A549 (cell line): ENCODE measurements at regions not wholly inside any gene's neighbourhood (a gene's known extent, or its start where the extent isn't known, plus 50 kb on each side); places are given as distances from the start of the nearest gene placed in this dataset.

Experiments
- ATAC-seq, 2 experiments: fragments of 200-7000 bp in 1 of 2; fragments of >200 bp in 1 of 2; cut with Nextera tagmentation in 1 of 2; cut with Tn5 transposase in 1 of 2; 3 replicates each; pipeline versions ENCODE4 v1.8.0 to v1.9.1; 2018 to 2020; ENCODE audit warnings: mild to moderate bottlenecking in 1 of 2, moderate library complexity in 1 of 2
- CTCF ChIA-PET: fragments of 300-600 bp; sonication (Branson Sonifier 250); formaldehyde crosslinking; extraction: SDS; loops from one replicate; lab custom pipeline; 2021; ENCODE audit warnings: antibody characterized with exemption, inconsistent platforms; lab: Yijun Ruan, JAX
- POLR2A ChIA-PET: fragments of 350-600 bp; formaldehyde crosslinking; extraction: SDS; loops from one replicate; lab custom pipeline; 2021; ENCODE audit warnings: antibody characterized with exemption, inconsistent platforms; lab: Yijun Ruan, JAX
- DNase-seq, 2 experiments: peaks; one replicate each; pipeline versions ENCODE4 v3.0.0 to v3.0.0-alpha.2; 2011 to 2016; ENCODE audit warnings: low read depth in 1 of 2, low spot score in 1 of 2
- FAIRE-seq: peaks from 2 replicates; lab custom pipeline; 2011; peaks lifted over from hg19 to GRCh38; lab: Jason Lieb, UNC
- H3K27ac ChIP-seq, 2 experiments: fragments of >200 bp; sonication (Bioruptor Twin); formaldehyde crosslinking; 3 replicates each; pipeline ENCODE4 v1.5.1; 2016 to 2017
- H3K4me1 ChIP-seq: fragments of >200 bp; sonication (Bioruptor Twin); formaldehyde crosslinking; 3 replicates; pipeline ENCODE4 v1.6.1; 2016
- H3K4me2 ChIP-seq: fragments of >200 bp; sonication (Bioruptor Twin); formaldehyde crosslinking; 3 replicates; pipeline ENCODE4 v1.6.1; 2016
- H3K4me3 ChIP-seq: fragments of >200 bp; sonication (Bioruptor Twin); formaldehyde crosslinking; 3 replicates; pipeline ENCODE4 v1.5.1; 2016
- H3K9me3 ChIP-seq: fragments of >200 bp; sonication (Bioruptor Twin); formaldehyde crosslinking; 3 replicates; pipeline ENCODE4 v1.6.1; 2016
- CBX2 ChIP-seq: fragments of 200-600 bp; sonication (generic); IDR thresholded peaks from 2 replicates; pipeline ENCODE4 v1.6.1; 2016; ENCODE audit warnings: low read depth, mild to moderate bottlenecking, borderline replicate concordance
- CBX8 ChIP-seq: fragments of 200-600 bp; sonication (generic); IDR thresholded peaks from 2 replicates; pipeline ENCODE4 v1.6.1; 2016
- CEBPB ChIP-seq, 2 experiments: fragments of >200 bp in 1 of 2; sonication (Bioruptor Twin) in 1 of 2; formaldehyde crosslinking in 1 of 2; IDR thresholded peaks; 2 replicates each; pipeline ENCODE4 v1.6.1; 2012 to 2016
- CHD2 ChIP-seq: fragments of 150-350 bp; IDR thresholded peaks from 2 replicates; pipeline ENCODE4 v1.6.1; 2014; ENCODE audit warnings: low read length; ENCODE audit not compliant: partially characterized antibody
- E2F6 ChIP-seq: IDR thresholded peaks from 2 replicates; pipeline ENCODE4 v1.6.1; 2012; ENCODE audit warnings: low read depth, borderline replicate concordance
- EHMT2 ChIP-seq: fragments of 200-600 bp; sonication (generic); IDR thresholded peaks from 2 replicates; pipeline ENCODE4 v1.6.1; 2016; ENCODE audit warnings: antibody characterized with exemption, low read depth, mild to moderate bottlenecking, moderate library complexity
- GATA3 ChIP-seq: IDR thresholded peaks from 2 replicates; pipeline ENCODE4 v1.6.1; 2012; ENCODE audit warnings: borderline replicate concordance
- HEYL ChIP-seq: fragments of 250-450 bp; sonication (Bioruptor Pico); IDR thresholded peaks from 2 replicates; pipeline ENCODE4 v1.8.0; 2021; ENCODE audit warnings: mild to moderate bottlenecking, moderate library complexity
- HOXB13 ChIP-seq: fragments of 250-450 bp; sonication (Bioruptor Pico); IDR thresholded peaks from 2 replicates; pipeline ENCODE4 v1.5.0; 2020; ENCODE audit warnings: low read depth, mild to moderate bottlenecking, moderate library complexity
- HOXB5 ChIP-seq: fragments of 250-450 bp; sonication (Bioruptor Pico); IDR thresholded peaks from 2 replicates; pipeline ENCODE4 v1.5.0; 2020; ENCODE audit warnings: mild to moderate bottlenecking, moderate library complexity
- JUN ChIP-seq, 2 experiments: fragments of >200 bp; sonication (Bioruptor Twin); formaldehyde crosslinking; IDR thresholded peaks; 2 replicates in 1 of 2; 3 replicates in 1 of 2; pipeline ENCODE4 v1.6.1; 2016 to 2017
- KDM1A ChIP-seq: fragments of 200-600 bp; sonication (generic); IDR thresholded peaks from 2 replicates; pipeline ENCODE4 v1.6.1; 2016; ENCODE audit warnings: low read depth, mild to moderate bottlenecking
- KDM5A ChIP-seq: fragments of 200-600 bp; sonication (generic); IDR thresholded peaks from 2 replicates; pipeline ENCODE4 v1.6.1; 2016; ENCODE audit warnings: antibody characterized with exemption, mild to moderate bottlenecking
- MAFK ChIP-seq: fragments of 450-650 bp; IDR thresholded peaks from 2 replicates; pipeline ENCODE4 v1.6.1; 2014; ENCODE audit not compliant: partially characterized antibody
- MAZ ChIP-seq: fragments of 150-350 bp; IDR thresholded peaks from 2 replicates; pipeline ENCODE4 v1.6.1; 2014; ENCODE audit warnings: antibody characterized with exemption, low read depth, low read length, borderline replicate concordance
- NFE2L2 ChIP-seq: fragments of 150-350 bp; conservative IDR thresholded peaks from 2 replicates; pipeline ENCODE4 v1.6.1; 2014; ENCODE audit warnings: low read length
- NPAS2 ChIP-seq: fragments of 250-450 bp; sonication (Bioruptor Pico); IDR thresholded peaks from 2 replicates; pipeline ENCODE4 v1.8.0; 2022; ENCODE audit warnings: mild to moderate bottlenecking, moderate library complexity, borderline replicate concordance
- PHF8 ChIP-seq: fragments of 200-600 bp; sonication (generic); IDR thresholded peaks from 2 replicates; pipeline ENCODE4 v1.6.1; 2016; ENCODE audit warnings: low read depth, mild to moderate bottlenecking, antibody characterized with exemption, moderate library complexity, borderline replicate concordance
- POLR2AphosphoS2 ChIP-seq: conservative IDR thresholded peaks from 2 replicates; pipeline ENCODE4 v1.6.1; 2012; ENCODE audit warnings: low read length, improper control_type of control experiment, inconsistent platforms
- RFX5 ChIP-seq: fragments of 450-650 bp; IDR thresholded peaks from 2 replicates; pipeline ENCODE4 v1.7.1; 2014; ENCODE audit warnings: antibody characterized with exemption, mild to moderate bottlenecking, moderate library complexity
- RNF2 ChIP-seq: fragments of 200-600 bp; sonication (generic); IDR thresholded peaks from 2 replicates; pipeline ENCODE4 v1.6.1; 2016; ENCODE audit warnings: low read depth, mild to moderate bottlenecking, antibody characterized with exemption, moderate library complexity, borderline replicate concordance
- SMC3 ChIP-seq: fragments of >200 bp; sonication (Bioruptor Twin); formaldehyde crosslinking; IDR thresholded peaks from 3 replicates; pipeline ENCODE4 v1.6.1; 2018; ENCODE audit warnings: inconsistent platforms
- TP53 ChIP-seq: fragments of 250-450 bp; sonication (Bioruptor Pico); IDR thresholded peaks from 2 replicates; pipeline ENCODE4 v1.5.0; 2021; ENCODE audit warnings: mild to moderate bottlenecking, moderate library complexity
- ZNF302 ChIP-seq: fragments of 250-450 bp; sonication (Bioruptor Pico); IDR thresholded peaks from 2 replicates; pipeline ENCODE4 v1.9.0; 2021; ENCODE audit warnings: inconsistent platforms, mild to moderate bottlenecking, moderate library complexity
- ZSCAN20 ChIP-seq: fragments of 250-450 bp; sonication (Bioruptor Pico); IDR thresholded peaks from 2 replicates; pipeline ENCODE4 v1.8.0; 2022; ENCODE audit warnings: mild to moderate bottlenecking, moderate library complexity
- WGBS: methylation state at CpG from one replicate; pipeline ENCODE4 v1.1.6; 2017; ENCODE audit errors: missing lambda C conversion rate; 5-methylcytosine and 5-hydroxymethylcytosine counted together
- TF ChIP-seq, protein P1 (sequence below): IDR thresholded peaks from 2 replicates; pipeline ENCODE4 v1.6.1; 2012
- TF ChIP-seq, protein P2 (sequence below): IDR thresholded peaks from 2 replicates; pipeline ENCODE4 v1.6.1; 2012

DNA sequence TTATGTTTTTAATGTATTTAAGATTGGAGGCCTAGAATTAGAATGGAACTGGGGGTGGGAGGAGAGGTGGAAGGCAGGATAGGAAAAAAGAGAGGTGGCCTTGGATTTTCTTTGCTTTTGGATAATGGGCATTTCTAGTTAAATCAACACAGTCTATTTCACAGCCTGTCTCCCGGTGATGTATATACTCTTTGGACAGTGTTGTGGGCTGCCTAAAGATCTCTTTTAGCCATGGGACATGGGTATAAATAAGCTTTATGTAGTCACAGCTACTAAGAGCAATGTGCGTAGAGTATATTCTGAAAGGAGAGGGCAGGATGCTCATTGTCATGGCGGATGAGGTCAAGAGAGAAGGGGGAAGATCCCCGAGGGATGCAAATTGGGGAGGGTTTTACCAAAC lies 1084.4 kb upstream of the RBFOX1 start:
- WGBS = 18% methylated on average over 4 of the region's 4 CpGs
- Histone ChIP-seq H3K4me3 (no peak overlapping the region), H3K27ac (no peak overlapping the region), H3K4me2 (no peak overlapping the region), H3K4me1 (no peaks in the 10 kb centered on the region), H3K9me3 (no peaks in the 10 kb centered on the region)
- ChIA-PET CTCF (interaction anchor here (0.6 kb wide), 1 partner anchor 1039 kb away, joined by 3 read pairs; no protein-coding TSS in a partner anchor), POLR2A (no interaction called here)
- no peak for TF ChIP-seq PHF8
- no peak for TF ChIP-seq POLR2AphosphoS2
- no peak for TF ChIP-seq EHMT2
- no peak for TF ChIP-seq CBX2
- TF ChIP-seq GATA3 = no peak
- no peak for TF ChIP-seq CHD2
- no peak for TF ChIP-seq NFE2L2
- no peak for TF ChIP-seq E2F6
- TF ChIP-seq MAZ = no peak
- TF ChIP-seq TP53 (CRISPR knock-in tag) = no peak
- no peak for TF ChIP-seq KDM1A
- no peak for TF ChIP-seq HOXB5 (CRISPR knock-in tag)
- TF ChIP-seq CEBPB (IDR thresholded peaks at IDR 0.05) = no peak
- no peak for ATAC-seq
- no peak for FAIRE-seq
- DNase-seq = no peak

GRCh38 chr16:6247775-6248174 lies 1084.9 kb upstream of the RBFOX1 start:
- ChIA-PET POLR2A (no interaction called here), CTCF (interaction anchor here (0.6 kb wide), 1 partner anchor 658 kb away, joined by 3 read pairs; no protein-coding TSS in a partner anchor)
- ATAC-seq (no peak), DNase-seq (no peak), FAIRE-seq (no peak)
- TF ChIP-seq, protein P1, sequence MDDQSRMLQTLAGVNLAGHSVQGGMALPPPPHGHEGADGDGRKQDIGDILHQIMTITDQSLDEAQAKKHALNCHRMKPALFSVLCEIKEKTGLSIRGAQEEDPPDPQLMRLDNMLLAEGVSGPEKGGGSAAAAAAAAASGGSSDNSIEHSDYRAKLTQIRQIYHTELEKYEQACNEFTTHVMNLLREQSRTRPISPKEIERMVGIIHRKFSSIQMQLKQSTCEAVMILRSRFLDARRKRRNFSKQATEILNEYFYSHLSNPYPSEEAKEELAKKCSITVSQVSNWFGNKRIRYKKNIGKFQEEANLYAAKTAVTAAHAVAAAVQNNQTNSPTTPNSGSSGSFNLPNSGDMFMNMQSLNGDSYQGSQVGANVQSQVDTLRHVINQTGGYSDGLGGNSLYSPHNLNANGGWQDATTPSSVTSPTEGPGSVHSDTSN = no peak
- no peak for TF ChIP-seq HEYL (CRISPR knock-in tag)
- TF ChIP-seq ZSCAN20 (CRISPR knock-in tag) = no peak
- no peak for TF ChIP-seq EHMT2
- TF ChIP-seq NPAS2 (CRISPR knock-in tag) = no peak
- no peak for TF ChIP-seq MAFK
- TF ChIP-seq PHF8 = no peak
- TF ChIP-seq SMC3 = no peak
- no peak for TF ChIP-seq JUN (IDR thresholded peaks at IDR 0.05)
- TF ChIP-seq CBX8 = no peak
- no peak for TF ChIP-seq ZNF302 (CRISPR knock-in tag)
- TF ChIP-seq RNF2 = no peak
- TF ChIP-seq RFX5 = no peak
- TF ChIP-seq, protein P2, sequence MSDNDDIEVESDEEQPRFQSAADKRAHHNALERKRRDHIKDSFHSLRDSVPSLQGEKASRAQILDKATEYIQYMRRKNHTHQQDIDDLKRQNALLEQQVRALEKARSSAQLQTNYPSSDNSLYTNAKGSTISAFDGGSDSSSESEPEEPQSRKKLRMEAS = no peak
- no peak for TF ChIP-seq KDM5A
- no peak for TF ChIP-seq HOXB13 (CRISPR knock-in tag)
- TF ChIP-seq NFE2L2 = no peak
- TF ChIP-seq E2F6 = no peak
- H3K4me3 ChIP-seq = no peak overlapping the region
- no peak overlapping the region for H3K27ac ChIP-seq
- 9% methylated on average over 4 of the region's 4 CpGs for WGBS
- H3K9me3 ChIP-seq = no peaks in the 10 kb centered on the region
- H3K4me2 ChIP-seq = no peak overlapping the region
- no peaks in the 10 kb centered on the region for H3K4me1 ChIP-seq
